ENCODE measurements at regions not wholly inside any gene's neighbourhood (a gene's known extent, or its start where the extent isn't known, plus 50 kb on each side); places are given as distances from the start of the nearest gene placed in this dataset.

- no peak for TF ChIP-seq POLR2A (IDR thresholded peaks at IDR 0.05; ENCODE audit: low read length)
- no peak for TF ChIP-seq GATA1 (IDR thresholded peaks at IDR 0.05; ENCODE audit: low read depth, low read length)
Observed at GRCh38 chrX:87005183-87005582, 512.4 kb upstream of the KLHL4 start.
